ENCODE measurements at regions not wholly inside any gene's neighbourhood (a gene's known extent, or its start where the extent isn't known, plus 50 kb on each side); places are given as distances from the start of the nearest gene placed in this dataset.

DNA sequence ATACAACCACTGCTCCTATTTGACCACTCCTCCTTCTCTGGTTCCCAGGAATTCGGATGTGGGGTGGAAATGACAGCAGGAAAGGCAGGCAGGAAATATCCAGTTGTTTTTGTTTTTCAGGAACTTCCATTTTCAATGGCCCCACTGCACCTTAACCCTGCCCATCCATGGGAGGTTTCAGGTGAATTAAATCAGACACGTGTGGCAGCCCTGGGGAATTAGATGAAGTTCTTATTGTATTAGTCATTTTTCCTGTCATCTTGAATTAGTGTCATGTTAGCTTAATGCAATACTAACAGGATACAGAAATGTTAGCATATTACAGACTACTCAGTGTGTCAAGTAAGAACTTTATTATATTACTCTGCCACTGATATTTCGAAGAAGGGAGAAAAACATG lies 146.4 kb downstream of the CHD9NB start:
- Histone ChIP-seq H3K9me2 (replicated peaks; ENCODE audit: control insufficient read depth, low read length) (no peaks in the 10 kb centered on the region), H3K4me2 (ENCODE audit: low read length) (no peak overlapping the region), H3K27ac (ENCODE audit: low read depth, low read length) (no peak overlapping the region), H3F3A (ENCODE audit: control insufficient read depth, insufficient read depth) (no peaks in the 10 kb centered on the region), H3K27me3 (ENCODE audit: control insufficient read depth, low read length) (no peaks in the 10 kb centered on the region), H3K79me2 (ENCODE audit: control insufficient read depth, low read length) (no peaks in the 10 kb centered on the region), H3K9me3 (ENCODE audit: control insufficient read depth, insufficient read depth, low read length) (no peaks in the 10 kb centered on the region), H4K20me1 (ENCODE audit: control insufficient read depth, insufficient read depth, low read depth, low read length) (no peaks in the 10 kb centered on the region), H3K4me1 (ENCODE audit: control insufficient read depth, low read length) (no peaks in the 10 kb centered on the region), H3K4me3 (ENCODE audit: low read length) (no peak overlapping the region), H3K36me3 (ENCODE audit: control insufficient read depth, low read length) (no peaks in the 10 kb centered on the region)
- no peak for TF ChIP-seq EZH2phosphoT487 (IDR thresholded peaks at IDR 0.05; ENCODE audit: borderline replicate concordance, low read length)
- TF ChIP-seq, protein P1, sequence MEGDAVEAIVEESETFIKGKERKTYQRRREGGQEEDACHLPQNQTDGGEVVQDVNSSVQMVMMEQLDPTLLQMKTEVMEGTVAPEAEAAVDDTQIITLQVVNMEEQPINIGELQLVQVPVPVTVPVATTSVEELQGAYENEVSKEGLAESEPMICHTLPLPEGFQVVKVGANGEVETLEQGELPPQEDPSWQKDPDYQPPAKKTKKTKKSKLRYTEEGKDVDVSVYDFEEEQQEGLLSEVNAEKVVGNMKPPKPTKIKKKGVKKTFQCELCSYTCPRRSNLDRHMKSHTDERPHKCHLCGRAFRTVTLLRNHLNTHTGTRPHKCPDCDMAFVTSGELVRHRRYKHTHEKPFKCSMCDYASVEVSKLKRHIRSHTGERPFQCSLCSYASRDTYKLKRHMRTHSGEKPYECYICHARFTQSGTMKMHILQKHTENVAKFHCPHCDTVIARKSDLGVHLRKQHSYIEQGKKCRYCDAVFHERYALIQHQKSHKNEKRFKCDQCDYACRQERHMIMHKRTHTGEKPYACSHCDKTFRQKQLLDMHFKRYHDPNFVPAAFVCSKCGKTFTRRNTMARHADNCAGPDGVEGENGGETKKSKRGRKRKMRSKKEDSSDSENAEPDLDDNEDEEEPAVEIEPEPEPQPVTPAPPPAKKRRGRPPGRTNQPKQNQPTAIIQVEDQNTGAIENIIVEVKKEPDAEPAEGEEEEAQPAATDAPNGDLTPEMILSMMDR (IDR thresholded peaks at IDR 0.05; ENCODE audit: low read depth, low read length, poor library complexity, severe bottlenecking), result no peak

DNA sequence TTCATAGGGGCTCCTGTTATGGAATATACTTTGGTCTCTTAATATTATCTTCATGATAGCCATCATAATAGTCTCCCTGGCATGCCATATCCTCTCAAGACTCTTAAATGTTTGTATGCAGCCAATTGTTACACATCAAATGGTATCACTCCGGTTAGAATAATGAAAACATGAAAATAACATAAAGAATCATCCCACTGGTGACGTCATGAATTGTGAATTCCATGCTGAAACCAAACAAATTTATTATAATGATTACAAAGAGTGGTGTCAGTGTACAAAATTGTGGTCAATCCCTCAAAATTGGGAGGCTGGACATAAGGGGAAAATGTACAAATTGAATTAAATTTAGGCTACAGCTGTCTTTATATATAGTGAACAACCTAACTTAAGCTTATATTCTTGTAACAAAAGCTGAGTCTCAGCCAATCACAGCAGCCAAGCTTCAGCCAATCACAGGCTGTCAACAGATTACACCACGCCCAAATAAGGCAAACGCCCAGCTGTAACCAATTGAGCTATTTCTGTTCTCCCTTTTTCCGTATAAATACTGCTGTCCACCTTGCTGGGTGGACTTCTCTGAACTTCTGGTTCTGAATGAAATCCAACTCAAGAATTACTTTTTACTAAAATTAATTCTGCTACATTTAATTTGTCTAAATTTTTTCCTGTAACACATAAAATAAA lies 156.1 kb downstream of the CHD9NB start:
- Histone ChIP-seq H3K4me1 (ENCODE audit: control insufficient read depth, low read length) (no peaks in the 10 kb centered on the region), H3K79me2 (ENCODE audit: control insufficient read depth, low read length) (no peaks in the 10 kb centered on the region), H4K20me1 (ENCODE audit: control insufficient read depth, insufficient read depth, low read depth, low read length) (no peaks in the 10 kb centered on the region), H3K36me3 (ENCODE audit: control insufficient read depth, low read length) (no peaks in the 10 kb centered on the region), H3K9me2 (replicated peaks; ENCODE audit: control insufficient read depth, low read length) (no peaks in the 10 kb centered on the region; the same call in 1 of the 2 replicates), H3K4me3 (ENCODE audit: low read length) (no peak overlapping the region), H3K4me2 (ENCODE audit: low read length) (no peak overlapping the region), H3K27ac (ENCODE audit: low read depth, low read length) (no peak overlapping the region), H3K9me3 (ENCODE audit: control insufficient read depth, insufficient read depth, low read length) (no peaks in the 10 kb centered on the region), H3K27me3 (ENCODE audit: control insufficient read depth, low read length) (no peaks in the 10 kb centered on the region), H3F3A (ENCODE audit: control insufficient read depth, insufficient read depth) (no peaks in the 10 kb centered on the region)
- TF ChIP-seq EZH2phosphoT487 (IDR thresholded peaks at IDR 0.05; ENCODE audit: borderline replicate concordance, low read length), result no peak
- TF ChIP-seq, protein P1 (IDR thresholded peaks at IDR 0.05; ENCODE audit: low read depth, low read length, poor library complexity, severe bottlenecking), result no peak

DNA sequence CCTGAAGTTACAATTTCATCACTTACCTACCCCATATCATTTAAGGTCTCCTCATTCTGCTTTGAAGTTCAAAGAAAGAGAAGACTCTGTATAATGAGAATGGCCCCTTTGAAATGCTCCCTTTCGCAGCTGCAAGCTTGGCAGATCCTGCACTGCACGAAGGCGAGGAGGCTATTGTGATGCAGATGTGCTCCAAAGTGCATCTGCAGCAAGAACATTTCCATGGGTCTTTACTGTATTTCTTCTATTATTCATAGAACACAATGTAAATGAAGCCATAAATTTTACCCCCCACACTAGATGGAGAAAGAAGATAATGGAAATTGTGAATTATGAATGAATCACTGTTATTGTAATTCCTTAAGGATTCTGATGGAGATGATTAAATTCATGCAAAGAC lies 178.7 kb downstream of the CHD9NB start:
- TF ChIP-seq, protein P1 (IDR thresholded peaks at IDR 0.05; ENCODE audit: low read depth, low read length, poor library complexity, severe bottlenecking), result no peak
- TF ChIP-seq EZH2phosphoT487 (IDR thresholded peaks at IDR 0.05; ENCODE audit: borderline replicate concordance, low read length), result no peak
- Histone ChIP-seq H3K27ac (ENCODE audit: low read depth, low read length) (no peak overlapping the region), H3K4me2 (ENCODE audit: low read length) (no peak overlapping the region), H3K36me3 (ENCODE audit: control insufficient read depth, low read length) (no peaks in the 10 kb centered on the region), H3K9me3 (ENCODE audit: control insufficient read depth, insufficient read depth, low read length) (no peaks in the 10 kb centered on the region), H3K4me1 (ENCODE audit: control insufficient read depth, low read length) (no peaks in the 10 kb centered on the region), H3K79me2 (ENCODE audit: control insufficient read depth, low read length) (no peaks in the 10 kb centered on the region), H4K20me1 (ENCODE audit: control insufficient read depth, insufficient read depth, low read depth, low read length) (no peaks in the 10 kb centered on the region), H3K27me3 (ENCODE audit: control insufficient read depth, low read length) (no peaks in the 10 kb centered on the region), H3K4me3 (ENCODE audit: low read length) (no peak overlapping the region), H3K9me2 (replicated peaks; ENCODE audit: control insufficient read depth, low read length) (no peaks in the 10 kb centered on the region), H3F3A (ENCODE audit: control insufficient read depth, insufficient read depth) (no peaks in the 10 kb centered on the region)
